Calu3 (cell line): ENCODE measurements at regions not wholly inside any gene's neighbourhood (a gene's known extent, or its start where the extent isn't known, plus 50 kb on each side); places are given as distances from the start of the nearest gene placed in this dataset.

Experiments used
- BruUV-seq: library from RNA; stranded (reverse); fragments of 400-500 nt; replicated peaks from 2 replicates; lab custom pipeline; 2021; lab: Mats Ljungman, UMichigan
- CTCF ChIA-PET: fragments of 300-600 bp; sonication (Branson Sonifier 250); formaldehyde crosslinking; loops from one replicate; lab custom pipeline; 2022; ENCODE audit warnings: antibody characterized with exemption; lab: Charles Lee
- DNase-seq: peaks from one replicate; pipeline ENCODE4 v3.0.0; 2022
- H3K27ac Mint-ChIP-seq: one replicate; pipeline ENCODE4 v1.8.0; 2022; ENCODE audit warnings: mixed read lengths; ENCODE audit not compliant: unreplicated experiment
- H3K27me3 Mint-ChIP-seq: one replicate; pipeline ENCODE4 v1.8.0; 2022; ENCODE audit warnings: mixed read lengths; ENCODE audit not compliant: unreplicated experiment
- H3K36me3 Mint-ChIP-seq: one replicate; pipeline ENCODE4 v1.8.0; 2022; ENCODE audit warnings: mild to moderate bottlenecking, moderate library complexity, mixed read lengths; ENCODE audit not compliant: insufficient read depth, unreplicated experiment
- H3K4me1 Mint-ChIP-seq: one replicate; pipeline ENCODE4 v1.8.0; 2022; ENCODE audit warnings: mild to moderate bottlenecking, low read depth, mixed read lengths; ENCODE audit not compliant: unreplicated experiment
- H3K4me3 Mint-ChIP-seq: one replicate; pipeline ENCODE4 v1.8.0; 2022; ENCODE audit warnings: mild to moderate bottlenecking, low read depth, moderate library complexity, mixed read lengths; ENCODE audit not compliant: unreplicated experiment
- H3K9me3 Mint-ChIP-seq: one replicate; pipeline ENCODE4 v1.8.0; 2022; ENCODE audit warnings: low read depth, mixed read lengths; ENCODE audit not compliant: unreplicated experiment
- intact Hi-C: fragments of 100-400 bp; cut with micrococcal nuclease; formaldehyde crosslinking; loops from one replicate; pipeline ENCODE4 v1.10.0; 2022; ENCODE audit not compliant: unreplicated experiment
- TF ChIP-seq, protein P1 (sequence below): fragments of 200-600 bp; IDR thresholded peaks from one replicate; pipeline ENCODE4 v1.8.0; 2022; ENCODE audit warnings: antibody characterized with exemption; ENCODE audit not compliant: unreplicated experiment

DNA sequence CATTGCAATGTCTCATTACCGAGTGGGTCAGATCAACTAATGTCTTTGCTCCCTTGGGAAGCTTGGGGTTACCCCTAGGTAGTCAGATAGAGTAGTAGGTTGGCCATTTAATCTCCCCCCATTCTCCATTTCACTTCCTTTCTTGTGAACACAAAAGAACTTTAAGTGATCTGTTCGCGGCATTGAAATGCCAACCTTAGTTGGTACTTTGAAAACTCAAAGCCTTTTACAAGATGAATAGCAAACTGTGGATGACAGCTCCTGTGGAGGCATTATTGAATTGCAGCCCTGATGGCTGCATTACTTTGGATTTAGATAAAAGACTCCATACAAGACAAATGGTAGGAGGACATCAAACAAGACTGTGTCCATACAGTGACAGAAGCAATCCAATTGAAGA is 469.1 kb downstream of the GBA3 start:
- DNase-seq, result no peak
- intact Hi-C loops, result no loop called here
- H3K27me3 Mint-ChIP-seq, result no peaks in the 10 kb centered on the region
- BruUV-seq, result no TSS peak
- no peak overlapping the region for H3K4me3 Mint-ChIP-seq
- H3K9me3 Mint-ChIP-seq, result no peaks in the 10 kb centered on the region
- no peak overlapping the region for H3K27ac Mint-ChIP-seq
- H3K4me1 Mint-ChIP-seq, result peaks cover 21% of the 10 kb centered on the region
- H3K36me3 Mint-ChIP-seq, result no peaks in the 10 kb centered on the region
- TF ChIP-seq, protein P1, sequence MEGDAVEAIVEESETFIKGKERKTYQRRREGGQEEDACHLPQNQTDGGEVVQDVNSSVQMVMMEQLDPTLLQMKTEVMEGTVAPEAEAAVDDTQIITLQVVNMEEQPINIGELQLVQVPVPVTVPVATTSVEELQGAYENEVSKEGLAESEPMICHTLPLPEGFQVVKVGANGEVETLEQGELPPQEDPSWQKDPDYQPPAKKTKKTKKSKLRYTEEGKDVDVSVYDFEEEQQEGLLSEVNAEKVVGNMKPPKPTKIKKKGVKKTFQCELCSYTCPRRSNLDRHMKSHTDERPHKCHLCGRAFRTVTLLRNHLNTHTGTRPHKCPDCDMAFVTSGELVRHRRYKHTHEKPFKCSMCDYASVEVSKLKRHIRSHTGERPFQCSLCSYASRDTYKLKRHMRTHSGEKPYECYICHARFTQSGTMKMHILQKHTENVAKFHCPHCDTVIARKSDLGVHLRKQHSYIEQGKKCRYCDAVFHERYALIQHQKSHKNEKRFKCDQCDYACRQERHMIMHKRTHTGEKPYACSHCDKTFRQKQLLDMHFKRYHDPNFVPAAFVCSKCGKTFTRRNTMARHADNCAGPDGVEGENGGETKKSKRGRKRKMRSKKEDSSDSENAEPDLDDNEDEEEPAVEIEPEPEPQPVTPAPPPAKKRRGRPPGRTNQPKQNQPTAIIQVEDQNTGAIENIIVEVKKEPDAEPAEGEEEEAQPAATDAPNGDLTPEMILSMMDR, result no peak
- CTCF ChIA-PET, result no interaction called here

DNA sequence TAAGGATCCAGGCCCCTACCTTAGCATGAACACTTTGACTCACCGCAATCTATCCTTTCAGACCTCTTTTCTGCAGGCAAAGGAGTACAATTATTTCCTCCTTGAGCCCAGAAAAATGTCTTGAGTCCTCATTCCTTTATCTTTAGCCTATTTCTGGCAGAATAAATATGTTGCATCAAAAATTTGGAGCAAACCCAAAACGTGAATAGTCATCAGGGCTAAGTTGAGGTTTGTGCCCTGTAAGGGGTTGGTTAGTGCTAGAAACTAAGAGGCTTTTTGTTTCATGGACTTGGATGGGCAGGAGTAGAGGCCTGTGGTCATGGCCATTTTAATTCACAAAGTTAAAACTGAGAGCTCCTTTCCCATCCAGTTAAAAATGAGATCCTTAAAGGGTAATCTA is 460.3 kb downstream of the GBA3 start:
- H3K27ac Mint-ChIP-seq, result no peak overlapping the region
- CTCF ChIA-PET, result no interaction called here
- BruUV-seq, result no TSS peak
- no peak for DNase-seq
- no peak overlapping the region for H3K4me3 Mint-ChIP-seq
- intact Hi-C loops, result no loop called here
- no peaks in the 10 kb centered on the region for H3K9me3 Mint-ChIP-seq
- no peaks in the 10 kb centered on the region for H3K4me1 Mint-ChIP-seq
- no peaks in the 10 kb centered on the region for H3K36me3 Mint-ChIP-seq
- H3K27me3 Mint-ChIP-seq, result no peaks in the 10 kb centered on the region
- TF ChIP-seq, protein P1, result no peak

DNA sequence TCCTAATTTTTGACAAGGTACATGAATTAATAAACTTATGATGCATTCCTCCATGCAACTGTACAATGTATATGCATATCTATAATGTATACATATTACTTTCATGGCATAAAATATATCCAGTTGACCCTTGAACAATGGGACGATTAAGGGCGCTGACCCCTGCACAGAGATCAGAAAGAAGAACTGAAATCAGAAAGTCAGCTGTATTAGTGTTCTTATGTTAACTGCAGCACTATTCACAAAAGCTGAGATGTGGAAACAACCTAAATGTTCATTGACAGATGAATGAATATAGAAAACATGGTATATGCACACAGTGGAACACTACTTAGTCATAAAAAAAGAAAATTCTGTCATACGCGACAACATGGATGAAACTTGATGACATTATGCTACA is 457.1 kb downstream of the GBA3 start:
- no TSS peak for BruUV-seq

DNA sequence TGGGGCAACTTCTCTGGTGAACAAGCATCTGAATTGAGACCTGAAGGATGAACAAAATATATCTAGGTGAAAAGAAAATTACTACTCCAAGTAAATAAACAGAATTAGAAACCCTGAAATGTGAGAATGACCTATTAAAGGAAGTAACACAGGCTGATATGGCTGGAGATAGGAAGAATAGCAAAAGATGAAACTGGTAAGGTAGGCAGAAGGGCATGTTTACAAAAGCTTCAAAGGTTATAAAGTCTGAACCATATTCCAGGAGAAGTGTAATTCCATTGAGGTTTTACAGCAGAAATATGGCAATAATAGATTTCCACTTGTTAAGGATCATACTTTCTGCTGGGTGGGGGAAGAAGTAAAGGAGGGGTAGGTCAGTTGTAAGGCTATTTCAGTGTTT is 452.0 kb downstream of the GBA3 start:
- no peak for DNase-seq
- H3K4me3 Mint-ChIP-seq, result no peak overlapping the region
- H3K27ac Mint-ChIP-seq, result no peak overlapping the region
- intact Hi-C loops, result no loop called here
- H3K36me3 Mint-ChIP-seq, result no peaks in the 10 kb centered on the region
- H3K27me3 Mint-ChIP-seq, result no peaks in the 10 kb centered on the region
- BruUV-seq, result no TSS peak
- CTCF ChIA-PET, result no interaction called here
- no peaks in the 10 kb centered on the region for H3K4me1 Mint-ChIP-seq
- no peaks in the 10 kb centered on the region for H3K9me3 Mint-ChIP-seq
- TF ChIP-seq, protein P1, result no peak

More for the DNA sequence above, 457.1 kb downstream of the GBA3 start:
- intact Hi-C loops, result no loop called here
- Mint-ChIP-seq H3K4me3 (no peak overlapping the region), H3K27me3 (no peaks in the 10 kb centered on the region), H3K27ac (no peak overlapping the region), H3K4me1 (no peaks in the 10 kb centered on the region), H3K36me3 (no peaks in the 10 kb centered on the region), H3K9me3 (no peaks in the 10 kb centered on the region)
- TF ChIP-seq, protein P1, result no peak
- CTCF ChIA-PET, result no interaction called here
- no peak for DNase-seq
